GM23338 (cell line): ENCODE measurements at regions not wholly inside any gene's neighbourhood (a gene's known extent, or its start where the extent isn't known, plus 50 kb on each side); places are given as distances from the start of the nearest gene placed in this dataset.

Experiments
- ATAC-seq: fragments of 200-7000 bp; cut with Tn5 transposase; 3 replicates; pipeline ENCODE4 v1.9.1; 2020
- DNase-seq: peaks from one replicate; pipeline ENCODE4 v3.0.0-alpha.2; 2015; ENCODE audit warnings: low spot score
- H2AFZ ChIP-seq: fragments of 200-600 bp; sonication (generic); 2 replicates; pipeline ENCODE4 v1.8.0; 2016; ENCODE audit warnings: antibody characterized with exemption, mild to moderate bottlenecking, moderate library complexity
- H3F3A ChIP-seq: fragments of 200-600 bp; sonication (generic); replicated peaks from 2 replicates; pipeline ENCODE4 v1.8.0; 2017; ENCODE audit warnings: antibody characterized with exemption, mixed run types, low read depth
- H3K27ac ChIP-seq: fragments of 200-600 bp; sonication (generic); 2 replicates; pipeline ENCODE4 v1.6.1; 2016; ENCODE audit warnings: low read depth
- H3K27me3 ChIP-seq: fragments of 200-600 bp; sonication (generic); 2 replicates; pipeline ENCODE4 v1.8.0; 2016; ENCODE audit warnings: mild to moderate bottlenecking, mixed run types, moderate library complexity; ENCODE audit not compliant: insufficient read depth
- H3K36me3 ChIP-seq: fragments of 200-600 bp; sonication (generic); 2 replicates; pipeline ENCODE4 v1.8.0; 2016; ENCODE audit warnings: mild to moderate bottlenecking; ENCODE audit not compliant: insufficient read depth
- H3K4me1 ChIP-seq: fragments of 200-600 bp; sonication (generic); 2 replicates; pipeline ENCODE4 v1.8.0; 2016; ENCODE audit warnings: mild to moderate bottlenecking, moderate library complexity; ENCODE audit not compliant: insufficient read depth
- H3K4me2 ChIP-seq: fragments of 200-600 bp; sonication (generic); 2 replicates; pipeline ENCODE4 v1.7.1; 2017; ENCODE audit warnings: mixed run types
- H3K4me3 ChIP-seq: fragments of 200-600 bp; sonication (generic); 2 replicates; pipeline ENCODE4 v1.6.1; 2016; ENCODE audit warnings: mixed run types
- H3K79me2 ChIP-seq: fragments of 200-600 bp; sonication (generic); replicated peaks from 2 replicates; pipeline ENCODE4 v1.8.0; 2017; ENCODE audit warnings: mild to moderate bottlenecking; ENCODE audit not compliant: insufficient read depth
- H3K9me2 ChIP-seq: fragments of 200-600 bp; sonication (generic); 2 replicates; pipeline ENCODE4 v1.8.0; 2017; ENCODE audit not compliant: insufficient read depth
- H4K20me1 ChIP-seq: fragments of 200-600 bp; sonication (generic); replicated peaks from 2 replicates; pipeline ENCODE4 v1.8.0; 2017; ENCODE audit warnings: mild to moderate bottlenecking; ENCODE audit not compliant: insufficient read depth
- H3K27ac Mint-ChIP-seq: 2 replicates; pipeline ENCODE4 v1.8.0; 2020; ENCODE audit warnings: inconsistent platforms, mild to moderate bottlenecking, moderate library complexity, mixed read lengths
- H3K27me3 Mint-ChIP-seq: 3 replicates; pipeline ENCODE4 v1.8.0; 2022; ENCODE audit warnings: low read depth, mild to moderate bottlenecking, moderate library complexity, mixed read lengths, inconsistent platforms; ENCODE audit not compliant: insufficient read depth, poor library complexity
- H3K36me3 Mint-ChIP-seq: 3 replicates; pipeline ENCODE4 v1.8.0; 2021; ENCODE audit warnings: low read depth, mild to moderate bottlenecking, inconsistent platforms, moderate library complexity, mixed read lengths
- H3K4me1 Mint-ChIP-seq: 3 replicates; pipeline ENCODE4 v1.8.0; 2020; ENCODE audit warnings: mild to moderate bottlenecking, inconsistent platforms, mixed read lengths
- H3K4me3 Mint-ChIP-seq: 3 replicates; pipeline ENCODE4 v1.8.0; 2021; ENCODE audit warnings: moderate library complexity, mild to moderate bottlenecking, inconsistent platforms, mixed read lengths
- H3K9me3 Mint-ChIP-seq: 3 replicates; pipeline ENCODE4 v1.8.0; 2020; ENCODE audit warnings: moderate library complexity, mild to moderate bottlenecking, inconsistent platforms, mixed read lengths
- CREB1 ChIP-seq: fragments of 250-450 bp; sonication (Bioruptor Pico); IDR thresholded peaks from 2 replicates; pipeline ENCODE4 v1.5.0; 2020; ENCODE audit warnings: low read depth, mild to moderate bottlenecking, moderate library complexity
- ETS1 ChIP-seq: IDR thresholded peaks from 2 replicates; pipeline ENCODE4 v1.6.1; 2016; ENCODE audit warnings: antibody characterized with exemption
- JUNB ChIP-seq: IDR thresholded peaks from one replicate; pipeline ENCODE4 v1.6.1; 2016; ENCODE audit warnings: antibody characterized with exemption; ENCODE audit not compliant: unreplicated experiment
- POLR2AphosphoS5 ChIP-seq: IDR thresholded peaks from 2 replicates; pipeline ENCODE4 v1.6.1; 2016; ENCODE audit warnings: antibody characterized with exemption, low read depth
- REST ChIP-seq: IDR thresholded peaks from one replicate; pipeline ENCODE4 v1.6.1; 2018; ENCODE audit warnings: antibody characterized with exemption; ENCODE audit not compliant: unreplicated experiment
- ZNF114 ChIP-seq: fragments of 250-450 bp; sonication (Bioruptor Pico); IDR thresholded peaks from 2 replicates; pipeline ENCODE4 v1.5.0; 2020; ENCODE audit warnings: mild to moderate bottlenecking, moderate library complexity
- ZNF331 ChIP-seq: fragments of 250-450 bp; sonication (Bioruptor Pico); IDR thresholded peaks from 2 replicates; pipeline ENCODE4 v1.5.0; 2020; ENCODE audit warnings: low read depth, mild to moderate bottlenecking, moderate library complexity

GRCh38 chr17:77371117-77371887, 230.5 kb downstream of the SEC14L1 start:
- no peak overlapping the region for H2AFZ ChIP-seq
- no peak for TF ChIP-seq JUNB
- TF ChIP-seq REST = no peak
- TF ChIP-seq POLR2AphosphoS5 = no peak
- no peak for TF ChIP-seq ETS1
- no peak for TF ChIP-seq ZNF114 (CRISPR knock-in tag)
- peaks cover 30% of the 10 kb centered on the region for H3K27me3 Mint-ChIP-seq
- no peak overlapping the region for H3K27ac ChIP-seq
- peaks cover 41% of the 10 kb centered on the region for H3K4me1 ChIP-seq
- H3K4me2 ChIP-seq = peak overlapping the region; percentile 98; the same call in 1 of the 2 replicates
- H3K36me3 Mint-ChIP-seq = no peaks in the 10 kb centered on the region
- no peak overlapping the region for H3K4me3 ChIP-seq
- 0 out of 2 replicates have a peak, but pooled peaks cover 11% of the 10 kb centered on the region for H3F3A ChIP-seq
- H3K79me2 ChIP-seq = peaks cover 27% of the 10 kb centered on the region
- DNase-seq = no peak
- H4K20me1 ChIP-seq = peaks cover 25% of the 10 kb centered on the region
- H3K27me3 ChIP-seq = no peaks in the 10 kb centered on the region
- H3K4me3 Mint-ChIP-seq = peak overlapping the region; percentile 68; the same call in 2 of the 3 replicates
- no peak overlapping the region for H3K27ac Mint-ChIP-seq
- H3K9me2 ChIP-seq = no peaks in the 10 kb centered on the region
- ATAC-seq = no peak
- no peaks in the 10 kb centered on the region for H3K36me3 ChIP-seq
- no peaks in the 10 kb centered on the region for H3K9me3 Mint-ChIP-seq
- peaks cover 54% of the 10 kb centered on the region for H3K4me1 Mint-ChIP-seq

- H3K27me3 ChIP-seq = no peaks in the 10 kb centered on the region
- H3K36me3 ChIP-seq = no peaks in the 10 kb centered on the region
- TF ChIP-seq ZNF331 (no peak), ZNF114 (CRISPR knock-in tag) (no peak), CREB1 (no peak), JUNB (peak; percentile 82), POLR2AphosphoS5 (no peak)
- peak overlapping the region; percentile 98 for H3K4me2 ChIP-seq
- H3K79me2 ChIP-seq = peaks cover 34% of the 10 kb centered on the region
- H3K9me3 Mint-ChIP-seq = no peaks in the 10 kb centered on the region
- H3K4me3 Mint-ChIP-seq = peak overlapping the region; percentile 68
- H3K4me1 Mint-ChIP-seq = peaks cover 54% of the 10 kb centered on the region
- ATAC-seq = no peak
- H3F3A ChIP-seq = 0 out of 2 replicates have a peak, but pooled peaks cover 11% of the 10 kb centered on the region
- H3K27me3 Mint-ChIP-seq = peaks cover 35% of the 10 kb centered on the region
- no peak overlapping the region; the same call in 1 of the 2 replicates for H3K27ac Mint-ChIP-seq
- H3K4me1 ChIP-seq = peaks cover 40% of the 10 kb centered on the region
- peak overlapping the region; percentile 96 for H3K4me3 ChIP-seq
- no peak overlapping the region for H2AFZ ChIP-seq
- no peak for DNase-seq
- H3K27ac ChIP-seq = peak overlapping the region; percentile 78; the same call in 1 of the 2 replicates
- H4K20me1 ChIP-seq = peaks cover 25% of the 10 kb centered on the region
- H3K36me3 Mint-ChIP-seq = no peaks in the 10 kb centered on the region
- H3K9me2 ChIP-seq = no peaks in the 10 kb centered on the region
Observed at GRCh38 chr17:77371888-77372443, 231.2 kb downstream of the SEC14L1 start.
